K562 (cell line): ENCODE measurements at regions not wholly inside any gene's neighbourhood (a gene's known extent, or its start where the extent isn't known, plus 50 kb on each side); places are given as distances from the start of the nearest gene placed in this dataset.

ENCODE experiments used
- ARID1B ChIP-seq: fragments of 450-650 bp; IDR thresholded peaks from 2 replicates; pipeline ENCODE4 v1.6.1; 2016; ENCODE audit warnings: antibody characterized with exemption, mild to moderate bottlenecking, inconsistent platforms
- ARID3A ChIP-seq: IDR thresholded peaks from 2 replicates; pipeline ENCODE4 v1.6.1; 2012; ENCODE audit warnings: low read depth, low read length, improper control_type of control experiment, borderline replicate concordance
- CEBPG ChIP-seq, 3 experiments: fragments of 200-800 bp in 1 of 3; sonication (Bioruptor generic) in 1 of 3; sonication (generic) in 1 of 3; formaldehyde crosslinking in 1 of 3; IDR thresholded peaks in 2 of 3; conservative IDR thresholded peaks in 1 of 3; 2 replicates each; pipeline versions ENCODE4 v1.6.1 to v1.8.0; 2016 to 2022; ENCODE audit warnings: missing compliant biosample characterization in 2 of 3, missing genetic modification characterization in 2 of 3, mild to moderate bottlenecking in 1 of 3, missing genetic modification reagents in 1 of 3
- DPF2 ChIP-seq: fragments of 450-650 bp; IDR thresholded peaks from 2 replicates; pipeline ENCODE4 v1.6.1; 2016
- MEIS2 ChIP-seq: fragments of 450-650 bp; IDR thresholded peaks from 2 replicates; pipeline ENCODE4 v1.6.1; 2014; ENCODE audit warnings: mild to moderate bottlenecking; ENCODE audit not compliant: partially characterized antibody
- MGA ChIP-seq: fragments of 450-650 bp; IDR thresholded peaks from 2 replicates; pipeline ENCODE4 v1.6.1; 2016; ENCODE audit warnings: mild to moderate bottlenecking, moderate library complexity
- NFIC ChIP-seq: fragments of 450-650 bp; IDR thresholded peaks from 2 replicates; pipeline ENCODE4 v1.6.1; 2017; ENCODE audit warnings: mild to moderate bottlenecking, inconsistent platforms
- ZKSCAN3 ChIP-seq: fragments of 250-450 bp; sonication (Bioruptor Pico); IDR thresholded peaks from 2 replicates; pipeline ENCODE4 v1.4.0; 2020
- ZNF165 ChIP-seq: fragments of 250-450 bp; sonication (Bioruptor Pico); IDR thresholded peaks from 2 replicates; pipeline ENCODE4 v1.4.0; 2020; ENCODE audit warnings: borderline replicate concordance
- ZNF384 ChIP-seq: IDR thresholded peaks from 2 replicates; pipeline ENCODE4 v1.6.1; 2012; ENCODE audit warnings: low read depth, low read length, improper control_type of control experiment
- ZNF431 ChIP-seq: sonication (generic); formaldehyde crosslinking; IDR thresholded peaks from 2 replicates; pipeline ENCODE4 v1.8.0; 2022; ENCODE audit warnings: mild to moderate bottlenecking, missing genetic modification reagents
- TF ChIP-seq, protein P1 (sequence below): sonication (generic); formaldehyde crosslinking; IDR thresholded peaks from 2 replicates; pipeline ENCODE4 v1.8.0; 2022; ENCODE audit warnings: mild to moderate bottlenecking, missing genetic modification reagents
- TF ChIP-seq, protein P2 (sequence below), 2 experiments: fragments of 450-650 bp; IDR thresholded peaks; 2 replicates each; pipeline ENCODE4 v1.6.1; 2016

DNA sequence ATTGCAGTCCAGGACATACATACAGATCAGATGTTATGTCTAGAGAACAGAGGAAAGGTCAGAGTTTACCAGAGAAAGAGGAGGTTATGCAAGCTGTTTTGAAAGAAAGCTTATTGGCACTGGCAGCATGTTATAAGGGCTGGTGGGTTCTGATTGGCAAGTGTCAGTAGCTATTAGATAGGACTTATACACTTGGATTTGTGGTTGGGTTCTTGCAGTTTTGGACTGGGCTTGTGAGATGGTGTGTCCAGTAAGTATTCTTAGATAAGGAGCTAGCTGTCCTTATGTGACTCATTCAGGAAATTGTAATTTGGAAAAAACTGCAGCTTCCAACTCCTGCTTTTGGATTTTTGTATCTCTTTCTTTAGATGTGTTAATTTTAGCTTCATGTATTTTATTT, 130.7 kb upstream of the NAMPT start (continued):
- TF ChIP-seq MGA (no peak), NFIC (0 out of 2 replicates have a peak, but pooled peaks have one; percentile 45), DPF2 (peak; percentile 67), ZKSCAN3 (CRISPR knock-in tag) (no peak), ARID1B (peak; percentile 76), MEIS2 (peak; percentile 64), ZNF165 (no peak), ARID3A (0 out of 2 replicates have a peak, but pooled peaks have one; percentile 14), ZNF384 (0 out of 2 replicates have a peak, but pooled peaks have one; percentile 22), CEBPG (CRISPR knock-in tag; IDR thresholded peaks at IDR 0.05) (no peak), CEBPG (tag; conservative IDR thresholded peaks at IDR 0.05 in 1 of 2, IDR thresholded peaks at IDR 0.05 in 1 of 2) (peak in 1 of 2 experiments; percentile 41; a peak in 1 of 4 replicates), ZNF431 (CRISPR knock-in tag) (no peak)
- TF ChIP-seq, protein P1, sequence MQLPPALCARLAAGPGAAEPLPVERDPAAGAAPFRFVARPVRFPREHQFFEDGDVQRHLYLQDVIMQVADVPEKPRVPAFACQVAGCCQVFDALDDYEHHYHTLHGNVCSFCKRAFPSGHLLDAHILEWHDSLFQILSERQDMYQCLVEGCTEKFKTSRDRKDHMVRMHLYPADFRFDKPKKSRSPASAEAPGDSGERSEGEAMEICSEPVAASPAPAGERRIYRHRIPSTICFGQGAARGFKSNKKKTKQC (CRISPR knock-in tag) = no peak
- TF ChIP-seq, protein P2, sequence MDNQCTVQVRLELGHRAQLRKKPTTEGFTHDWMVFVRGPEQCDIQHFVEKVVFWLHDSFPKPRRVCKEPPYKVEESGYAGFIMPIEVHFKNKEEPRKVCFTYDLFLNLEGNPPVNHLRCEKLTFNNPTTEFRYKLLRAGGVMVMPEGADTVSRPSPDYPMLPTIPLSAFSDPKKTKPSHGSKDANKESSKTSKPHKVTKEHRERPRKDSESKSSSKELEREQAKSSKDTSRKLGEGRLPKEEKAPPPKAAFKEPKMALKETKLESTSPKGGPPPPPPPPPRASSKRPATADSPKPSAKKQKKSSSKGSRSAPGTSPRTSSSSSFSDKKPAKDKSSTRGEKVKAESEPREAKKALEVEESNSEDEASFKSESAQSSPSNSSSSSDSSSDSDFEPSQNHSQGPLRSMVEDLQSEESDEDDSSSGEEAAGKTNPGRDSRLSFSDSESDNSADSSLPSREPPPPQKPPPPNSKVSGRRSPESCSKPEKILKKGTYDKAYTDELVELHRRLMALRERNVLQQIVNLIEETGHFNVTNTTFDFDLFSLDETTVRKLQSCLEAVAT (IDR thresholded peaks at IDR 0.05) = 0 out of 4 replicates have a peak, but pooled peaks of 1 of the 2 experiments have one; percentile 28
